GM19238 (cell line): ENCODE measurements at regions not wholly inside any gene's neighbourhood (a gene's known extent, or its start where the extent isn't known, plus 50 kb on each side); places are given as distances from the start of the nearest gene placed in this dataset.

ENCODE experiments used
- DNase-seq: peaks from one replicate; pipeline ENCODE4 v3.0.0; 2011; ENCODE audit warnings: low spot score; ENCODE audit not compliant: insufficient read length

DNA sequence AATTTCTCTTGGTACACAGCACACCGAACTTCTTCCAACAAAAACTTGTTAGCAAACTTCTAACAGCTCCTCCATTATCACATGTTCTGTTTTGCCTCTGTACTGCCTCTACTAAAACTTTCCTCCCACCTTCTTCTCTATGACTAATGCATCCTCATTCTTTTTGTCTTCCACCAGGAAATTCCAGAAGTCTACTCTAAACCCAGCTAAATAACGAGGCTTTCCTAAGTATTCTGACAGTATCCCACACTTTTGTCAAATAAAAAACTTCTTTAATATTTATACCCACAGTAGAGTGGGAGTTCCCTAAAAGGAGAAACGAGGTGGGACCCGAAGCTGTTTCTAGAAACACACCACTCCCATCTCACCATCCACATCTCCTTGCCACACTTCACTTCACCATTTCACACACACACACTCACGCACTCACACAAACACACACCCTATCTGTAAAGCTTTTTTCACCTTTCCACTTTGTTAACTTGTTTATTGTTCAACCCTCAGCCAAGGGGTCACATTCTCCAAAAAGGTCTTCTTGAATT, 280.3 kb downstream of the ARAP2 start:
- DNase-seq = no peak

DNA sequence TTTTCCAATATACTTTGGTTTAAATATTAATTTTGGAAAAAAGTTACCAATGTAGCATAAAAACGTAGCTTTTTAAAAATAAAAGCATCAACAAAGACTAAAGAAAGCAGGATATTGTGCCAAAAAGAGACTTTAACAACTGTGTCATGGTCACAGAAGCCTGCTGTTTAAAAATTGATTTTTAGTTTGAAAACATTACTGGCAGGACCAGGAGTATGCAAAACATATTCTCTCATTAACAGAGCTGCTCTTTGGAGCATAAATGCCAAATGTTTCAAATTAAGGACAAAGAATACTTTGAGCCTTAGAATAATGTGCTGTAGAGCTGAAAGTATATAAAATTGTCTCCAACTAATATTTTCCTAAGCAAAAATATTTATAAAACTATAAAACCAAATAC, 279.0 kb downstream of the ARAP2 start:
- no peak for DNase-seq

DNA sequence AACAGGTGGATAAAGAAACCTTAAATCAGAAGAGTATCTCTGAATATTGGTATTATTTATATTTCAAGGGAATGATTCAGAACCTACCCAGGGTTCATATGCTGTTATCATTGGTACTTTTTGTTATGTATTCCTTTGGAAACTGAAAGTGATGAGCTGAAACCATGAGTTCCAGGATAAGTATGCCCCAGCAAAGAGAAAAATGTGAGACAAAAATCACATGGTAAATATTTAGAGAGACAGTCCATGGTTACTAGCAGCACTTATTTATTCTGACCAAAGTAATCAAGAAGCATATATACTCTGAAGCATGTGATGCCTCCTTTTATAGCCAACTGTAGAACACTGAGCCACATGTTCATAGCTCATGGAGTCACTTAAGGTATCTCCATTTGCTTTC, 277.7 kb downstream of the ARAP2 start:
- no peak for DNase-seq

DNA sequence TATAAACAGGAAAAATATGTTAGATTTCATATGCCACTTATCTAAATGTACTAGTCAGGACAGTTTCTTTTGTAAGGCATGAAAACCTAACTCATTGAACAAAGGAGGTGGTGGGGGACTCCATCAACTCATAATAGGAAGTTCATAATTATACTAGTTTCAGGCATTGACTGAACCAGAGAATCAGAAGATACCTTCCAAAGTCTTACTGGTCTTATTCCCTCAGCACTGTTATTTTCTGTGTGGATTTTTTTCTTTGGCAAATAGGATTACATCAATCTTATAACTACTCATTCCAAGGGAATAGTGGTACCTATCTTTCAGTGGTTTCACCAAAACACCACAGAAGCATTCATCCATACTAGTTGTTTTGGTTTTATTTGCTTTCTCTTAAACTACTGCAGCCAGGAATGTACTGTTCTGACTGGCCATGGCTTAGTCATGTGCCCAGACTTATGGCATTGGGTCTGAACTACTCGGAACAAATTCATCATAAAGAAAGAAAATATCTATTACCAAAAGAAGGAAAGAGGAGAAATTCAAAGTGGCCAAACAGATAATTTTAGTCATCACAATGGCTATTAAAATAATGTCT, 273.9 kb downstream of the ARAP2 start:
- no peak for DNase-seq

DNA sequence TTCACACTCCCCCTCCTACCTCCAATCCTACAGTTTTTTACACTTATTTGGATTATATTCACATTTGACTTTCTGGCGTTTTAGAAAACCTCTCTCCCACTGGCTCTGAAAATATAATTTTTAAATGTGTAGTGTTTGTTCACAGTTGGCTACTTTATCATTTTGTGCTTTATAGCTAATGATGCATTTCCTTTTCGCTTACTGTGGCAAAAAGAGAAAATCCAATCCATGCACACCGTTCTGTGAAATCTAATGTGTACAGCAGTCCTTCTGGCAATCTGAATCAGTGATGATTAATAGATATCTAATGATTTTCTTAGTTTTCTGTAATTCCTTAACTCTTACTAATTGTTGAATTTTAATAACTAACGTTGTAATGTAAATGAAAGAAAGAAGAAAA, 271.5 kb downstream of the ARAP2 start:
- DNase-seq = no peak

DNA sequence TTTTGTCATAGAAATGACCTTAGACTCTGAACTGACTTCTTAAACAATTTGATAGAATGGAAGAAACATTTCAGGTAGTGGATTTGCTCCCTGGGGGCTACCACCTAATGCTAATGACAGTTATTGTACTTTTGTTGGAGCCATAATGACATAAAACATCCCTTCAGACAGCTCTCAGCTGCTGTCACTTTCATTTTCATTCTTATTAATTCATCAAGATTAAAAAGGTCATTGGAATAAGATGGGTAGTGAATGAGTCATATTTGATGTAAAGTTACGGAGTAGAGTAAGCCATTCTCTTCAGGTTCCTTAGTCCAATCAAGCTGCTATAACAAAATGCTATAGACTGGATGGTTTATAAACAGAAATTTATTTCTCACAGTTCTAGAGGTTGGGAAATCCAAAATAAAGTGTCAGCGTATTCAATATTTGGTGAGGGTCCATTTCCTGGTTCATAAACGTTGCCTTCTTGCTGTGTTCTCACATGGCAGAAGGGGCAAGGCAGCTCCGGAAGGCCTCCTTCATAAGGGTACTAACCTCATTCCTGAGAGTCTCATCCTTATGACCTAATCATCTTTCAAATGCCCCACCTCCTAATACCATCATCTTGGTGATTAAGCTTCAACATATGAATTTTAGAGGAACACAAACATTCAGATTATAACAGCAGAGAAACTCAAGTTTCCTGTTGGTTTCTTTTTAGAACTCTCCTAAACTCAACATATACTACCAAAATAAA, 268.5 kb downstream of the ARAP2 start:
- no peak for DNase-seq

DNA sequence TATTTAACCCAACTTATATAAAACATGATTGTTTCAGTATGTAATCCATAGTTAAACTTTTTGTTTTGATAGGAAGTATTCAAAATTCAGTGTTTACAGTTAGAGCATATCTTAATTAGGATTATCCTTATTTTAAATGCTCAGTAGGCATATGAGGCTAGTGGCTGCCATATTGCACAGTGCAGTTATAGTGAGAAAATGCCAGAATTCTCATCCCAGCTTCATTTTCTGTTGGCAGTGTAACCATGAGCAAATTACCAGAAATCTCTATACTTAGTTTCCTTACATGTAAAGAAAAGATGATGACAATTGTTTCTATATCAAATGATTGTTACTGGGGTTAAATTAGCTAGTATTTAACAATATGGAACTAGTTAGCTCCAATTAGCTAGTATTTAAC, 265.8 kb downstream of the ARAP2 start:
- no peak for DNase-seq

DNA sequence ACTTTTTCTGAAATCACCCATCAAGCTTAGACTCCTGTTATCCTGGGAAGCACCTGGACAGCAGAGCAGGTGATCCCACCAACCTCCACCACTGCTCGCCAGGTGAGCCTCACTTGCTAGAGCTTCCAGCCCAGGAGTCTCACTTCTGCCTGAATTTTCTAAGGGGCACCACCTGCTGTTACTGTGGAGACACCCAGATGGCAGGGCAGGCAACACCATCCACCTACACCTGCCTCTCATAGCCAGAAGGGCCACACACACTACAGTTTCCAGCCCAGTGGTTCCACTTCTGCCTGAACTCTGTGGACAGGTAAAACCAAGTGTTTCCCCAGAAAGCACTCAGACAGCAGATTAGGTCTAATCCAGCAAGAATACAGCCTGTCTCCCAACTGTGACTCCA, 262.0 kb downstream of the ARAP2 start:
- DNase-seq = no peak

DNA sequence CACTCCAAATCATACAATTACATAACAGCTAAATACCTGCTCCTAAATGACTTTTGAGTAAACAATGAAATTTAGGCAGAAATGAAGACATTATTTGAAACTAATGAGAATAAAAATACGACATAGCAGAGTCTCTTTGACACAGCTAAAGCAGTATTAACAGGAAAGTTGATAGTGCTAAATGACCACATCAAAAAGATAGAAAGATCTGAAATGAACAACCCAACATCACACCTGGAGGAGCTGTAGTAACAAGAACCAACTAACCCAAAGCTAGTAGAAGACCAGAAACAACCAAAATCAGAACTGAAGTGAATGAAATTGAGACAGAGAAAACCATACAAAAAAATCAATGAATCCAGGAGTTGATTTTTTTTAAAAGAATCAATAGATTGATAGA, 257.8 kb downstream of the ARAP2 start:
- no peak for DNase-seq

DNA sequence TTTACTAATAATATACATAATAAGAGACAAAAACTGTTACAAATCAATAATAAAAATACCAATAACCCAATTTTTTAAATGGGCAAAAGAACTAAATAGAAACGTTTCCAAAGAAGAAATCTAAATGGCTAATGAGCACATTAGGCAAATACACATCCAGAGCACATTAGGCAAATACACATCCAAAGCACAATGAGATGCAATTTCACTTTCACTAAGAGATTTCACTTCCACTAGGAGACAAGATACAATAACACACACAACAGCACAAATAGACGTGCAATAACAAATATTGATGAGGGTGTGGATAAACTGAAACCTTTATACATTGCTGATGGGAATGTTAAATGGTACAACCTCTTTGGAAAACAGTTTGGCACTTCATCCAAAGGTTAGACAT, 250.7 kb downstream of the ARAP2 start:
- no peak for DNase-seq

DNA sequence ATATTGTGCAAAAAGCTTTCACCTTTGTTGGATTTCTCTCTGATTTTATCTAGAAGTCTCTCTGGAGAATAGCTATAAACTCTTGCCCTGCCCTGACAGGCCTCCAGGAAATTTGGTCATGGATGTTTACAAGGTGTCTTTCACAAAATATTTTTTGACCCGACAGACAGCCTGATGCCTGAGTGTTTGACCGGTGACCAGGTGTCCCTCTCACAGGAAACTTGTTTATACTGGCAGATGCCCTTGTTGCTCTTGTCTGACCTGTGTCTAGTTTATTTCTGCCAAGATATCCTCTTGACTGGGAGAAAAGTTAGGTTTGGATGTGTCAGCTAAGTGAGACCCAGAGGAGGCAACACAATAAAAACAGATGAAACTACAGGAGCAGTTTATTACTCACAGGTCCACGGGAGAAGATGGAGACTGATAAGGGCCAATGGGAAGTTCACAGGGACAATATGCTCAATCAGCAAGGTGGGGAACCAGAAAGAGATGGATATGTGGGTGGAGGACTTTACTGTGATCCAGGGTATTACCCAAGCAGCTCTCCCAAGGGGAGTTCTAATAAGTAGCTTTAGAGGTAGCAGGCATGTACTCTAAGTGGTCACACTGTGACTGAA, 243.3 kb downstream of the ARAP2 start:
- no peak for DNase-seq

DNA sequence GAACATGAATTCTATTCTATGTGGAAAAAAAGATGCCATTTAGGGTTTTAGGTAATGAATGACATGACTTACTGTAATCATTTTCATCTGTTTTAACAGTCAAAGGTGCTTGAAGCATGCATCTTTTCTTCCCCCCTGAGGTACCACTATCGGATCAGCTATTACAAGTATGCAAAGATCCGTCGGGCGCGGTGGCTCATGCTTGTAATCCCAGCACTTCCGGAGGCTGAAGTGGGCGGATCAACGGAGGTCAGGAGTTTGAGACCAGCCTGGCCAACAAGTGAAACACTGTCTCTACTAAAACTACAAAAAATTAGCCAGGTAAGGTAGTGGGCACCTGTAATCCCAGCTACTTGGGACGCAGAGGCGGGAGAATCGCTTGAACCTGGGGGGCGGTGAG, 241.3 kb downstream of the ARAP2 start:
- no peak for DNase-seq

DNA sequence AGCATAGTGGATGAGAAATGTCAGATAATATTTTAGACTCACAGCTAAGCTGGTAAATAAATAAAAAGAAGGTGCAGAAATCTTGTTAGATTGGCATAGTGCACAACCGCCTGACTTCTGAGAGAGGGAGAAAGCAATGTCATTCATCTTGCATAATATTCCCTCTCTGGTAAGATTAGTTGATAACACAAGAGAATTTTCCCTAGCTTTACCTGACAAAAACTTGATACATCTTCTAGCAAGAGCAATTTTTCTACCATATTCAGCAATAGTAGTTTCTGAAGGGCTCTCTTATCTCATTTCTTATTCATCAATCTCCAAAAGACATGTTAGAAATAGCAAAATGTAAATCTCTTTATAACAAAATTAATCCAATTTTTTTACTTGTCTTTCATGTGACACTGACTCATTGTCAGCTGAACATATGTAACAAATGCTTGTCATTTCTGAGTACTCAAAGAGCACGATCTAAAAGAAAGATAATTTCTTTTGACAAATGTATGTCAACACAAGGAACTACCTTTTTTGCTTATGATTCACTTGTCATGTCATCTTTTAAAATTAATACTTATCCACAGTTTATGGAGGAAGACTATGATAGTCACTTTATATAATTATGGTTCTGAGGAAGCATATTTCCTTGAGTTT, 240.0 kb downstream of the ARAP2 start:
- DNase-seq = no peak

DNA sequence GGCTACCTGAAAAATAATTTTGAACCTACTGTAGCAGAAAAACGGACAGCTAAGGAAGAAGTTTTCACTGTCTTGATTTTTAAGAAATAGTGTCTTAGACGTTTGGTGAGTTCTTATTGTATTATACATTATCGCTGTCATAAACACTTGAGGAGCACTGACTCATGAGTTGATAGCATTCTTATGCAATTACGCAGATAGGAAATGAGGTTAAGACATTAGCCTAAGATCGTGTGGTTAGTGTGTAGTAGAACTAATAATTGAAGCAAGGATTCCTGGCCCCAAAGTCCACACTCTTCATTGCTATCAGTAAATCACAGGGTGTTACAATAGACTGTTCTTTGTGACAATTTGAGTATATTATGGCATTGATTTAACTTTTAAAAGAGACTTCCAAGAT, 238.1 kb downstream of the ARAP2 start:
- no peak for DNase-seq

DNA sequence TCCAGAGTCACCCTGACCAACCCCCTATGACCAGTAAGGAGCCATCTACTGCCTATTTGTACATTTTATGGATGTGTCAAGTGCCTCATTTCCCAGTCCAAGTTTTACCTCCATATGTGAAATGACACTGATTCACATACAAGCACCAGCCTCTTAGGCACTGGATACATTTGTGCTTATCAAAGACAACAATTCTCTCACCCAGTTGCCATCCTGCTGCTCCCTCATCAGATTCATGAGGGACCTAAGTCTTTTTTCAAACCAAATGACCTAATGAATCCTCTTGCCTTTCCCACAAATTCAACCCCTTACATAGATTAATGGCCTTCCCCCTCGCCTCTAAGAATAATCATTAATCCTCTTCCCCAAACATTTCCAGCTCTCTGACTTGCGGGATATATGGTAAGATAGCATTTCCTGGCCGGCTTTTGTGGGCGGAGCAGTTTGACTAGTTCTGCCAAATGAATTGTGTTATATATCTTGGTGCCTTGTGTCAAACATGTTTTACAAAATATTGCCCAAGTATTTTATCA, 233.9 kb downstream of the ARAP2 start:
- DNase-seq = no peak

DNA sequence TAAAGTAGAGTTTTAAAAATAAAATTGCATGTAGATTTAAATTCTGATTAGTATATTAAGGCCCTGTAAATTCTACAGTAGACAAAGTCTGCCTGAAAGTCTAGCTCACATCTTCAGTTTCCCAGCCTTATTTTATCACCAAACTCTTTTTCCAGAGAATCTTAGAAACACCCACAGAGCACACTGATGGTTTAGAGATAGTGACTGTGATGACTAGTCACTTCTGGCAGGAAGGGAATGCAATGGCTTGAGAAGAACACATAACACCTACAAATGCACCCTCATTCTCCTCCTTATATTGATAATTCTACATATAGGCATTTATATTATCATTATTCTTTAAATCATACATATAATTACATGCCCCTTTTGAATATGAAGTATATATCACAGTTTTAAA, 232.9 kb downstream of the ARAP2 start:
- no peak for DNase-seq

DNA sequence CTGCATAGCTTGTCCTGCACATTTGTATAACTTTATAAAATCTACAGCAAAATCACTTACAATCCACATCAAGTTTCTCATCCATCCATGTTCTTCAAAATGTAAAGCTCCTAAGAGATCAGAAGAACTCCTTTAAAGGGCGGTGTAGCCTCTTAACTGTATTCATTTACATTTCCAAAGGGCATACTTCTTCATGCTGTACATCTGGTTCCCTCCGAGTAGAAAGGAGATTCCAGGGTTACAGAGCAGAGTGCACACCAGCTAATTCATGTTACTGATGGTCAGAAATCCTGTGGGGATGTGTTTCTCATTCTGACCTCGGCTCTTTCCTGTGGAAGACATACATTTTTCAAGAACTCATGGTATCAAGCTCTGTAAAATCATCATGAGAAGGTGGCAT, 231.8 kb downstream of the ARAP2 start:
- no peak for DNase-seq

DNA sequence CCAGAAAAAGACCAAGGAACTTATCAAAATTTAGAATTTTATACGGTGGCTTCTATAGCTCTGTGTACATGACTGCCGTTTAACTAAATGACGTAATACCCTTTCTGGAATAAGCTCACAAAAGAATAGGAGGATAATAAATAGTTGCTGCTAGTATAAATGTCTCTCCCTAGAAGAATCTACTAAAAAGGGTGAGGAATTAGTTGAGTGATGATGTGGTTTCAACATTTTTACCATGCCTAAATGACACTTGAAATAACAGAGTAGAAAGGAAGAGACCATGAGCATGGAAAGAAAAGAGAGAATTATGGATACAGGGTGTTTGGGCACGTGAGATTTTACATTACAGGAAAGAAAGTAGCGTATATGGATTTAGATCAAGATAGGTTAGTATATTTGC, 231.1 kb downstream of the ARAP2 start:
- DNase-seq = no peak
